DMS 273 (cell line): ENCODE measurements at regions not wholly inside any gene's neighbourhood (a gene's known extent, or its start where the extent isn't known, plus 50 kb on each side); places are given as distances from the start of the nearest gene placed in this dataset.
A peak's percentile ranks its signal among the peaks of the same experiment; 100 is the strongest.
"Not testable (repeated sequence)": the region's sequence is repeated elsewhere in the genome, so short reads cannot be mapped to it uniquely, and the experiment has no call there.

Experiments
- DNase-seq: peaks from one replicate; lab custom pipeline; 2025; ENCODE audit not compliant: unreplicated experiment; lab: John Stamatoyannopoulos, UW

- no peak for DNase-seq
These were observed 301.9 kb upstream of the SGK1 start for GRCh38 chr6:134619789-134620188.

- no peak for DNase-seq
These were observed 301.2 kb upstream of the SGK1 start for GRCh38 chr6:134619077-134619476.

GRCh38 chr6:134614606-134615485 is 296.9 kb upstream of the SGK1 start:
- no peak for DNase-seq

DNA sequence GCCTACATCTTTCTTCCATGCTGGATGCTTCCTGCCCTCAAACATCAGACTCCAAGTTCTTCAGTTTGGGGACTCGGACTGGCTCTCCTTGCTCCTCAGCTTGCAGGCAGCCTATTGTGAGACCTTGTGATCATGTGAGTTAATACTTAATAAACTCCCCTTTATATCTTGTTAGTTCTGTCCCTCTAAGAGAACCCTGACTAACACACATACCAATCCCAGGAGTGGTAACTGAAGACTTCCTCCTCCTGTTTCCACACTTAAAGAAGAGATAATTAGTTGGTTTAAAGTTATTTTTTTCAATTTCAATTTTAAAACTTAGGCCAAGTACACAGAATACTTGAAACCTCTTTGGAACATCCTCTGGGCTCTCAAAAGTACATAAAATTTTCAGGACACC is 294.2 kb upstream of the SGK1 start:
- not testable (repeated sequence) for DNase-seq

GRCh38 chr6:134610411-134610810 is 292.5 kb upstream of the SGK1 start:
- no peak for DNase-seq

DNA sequence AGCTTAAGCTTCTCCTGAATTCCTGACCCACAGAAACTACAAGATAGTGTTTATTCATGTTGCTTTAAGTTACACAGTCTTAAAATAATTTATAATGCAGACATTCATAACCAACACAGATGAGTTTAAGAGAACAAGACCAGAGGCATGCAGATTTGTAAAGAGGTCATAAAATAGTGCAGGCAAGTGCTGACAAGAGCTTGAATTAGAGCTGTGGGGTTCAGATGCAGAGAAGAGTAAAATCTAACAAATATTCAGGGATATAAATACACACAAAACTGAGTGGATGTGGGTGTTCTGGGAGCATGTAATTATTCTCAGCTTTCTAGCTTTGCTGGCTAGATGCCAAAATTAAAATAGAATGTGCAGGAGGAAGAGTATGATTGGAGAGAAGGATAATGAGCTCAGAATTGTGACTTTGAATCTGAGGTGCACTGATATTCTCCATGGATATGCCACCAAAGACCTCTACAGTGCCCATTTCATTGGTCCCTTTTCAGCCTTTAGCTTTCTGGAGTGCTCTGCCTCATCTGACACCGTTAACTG is 291.9 kb upstream of the SGK1 start:
- DNase-seq = peak; percentile 10

GRCh38 chr6:134607411-134607810 is 289.5 kb upstream of the SGK1 start:
- DNase-seq = no peak

GRCh38 chr6:134605034-134605433 is 287.1 kb upstream of the SGK1 start:
- DNase-seq = peak; percentile 28

DNA sequence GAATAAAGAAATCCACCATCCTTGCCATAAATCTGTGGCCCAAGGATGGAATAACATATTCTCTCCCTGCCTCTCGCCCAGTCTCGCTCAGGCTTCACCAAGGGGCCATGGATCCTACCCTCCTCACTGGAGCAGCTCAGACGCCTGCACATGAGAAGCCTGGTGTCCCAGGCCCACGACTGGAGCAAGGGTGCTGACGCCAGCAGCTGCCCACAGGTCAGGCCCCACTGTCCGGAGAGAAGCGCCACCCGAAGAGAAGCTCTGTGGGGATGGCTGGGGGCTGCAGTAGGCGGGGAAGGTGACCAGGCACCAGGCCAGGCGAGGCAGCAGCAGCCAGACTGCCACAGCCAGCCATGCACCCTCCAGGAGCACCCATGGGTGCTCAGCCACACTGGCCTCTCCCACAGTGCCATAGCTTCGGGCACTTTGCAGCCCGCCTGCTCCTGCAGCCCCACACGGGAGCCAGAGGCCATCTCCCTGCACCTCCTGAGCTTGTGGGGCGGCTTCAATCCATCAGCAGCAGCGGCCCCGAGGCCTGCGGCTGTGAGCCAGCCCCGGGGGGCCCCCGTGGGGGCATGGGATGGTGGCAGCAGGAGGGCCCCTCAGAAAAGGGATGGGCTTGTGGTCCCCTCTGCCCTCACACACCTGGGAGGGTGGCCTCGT is 286.2 kb upstream of the SGK1 start:
- DNase-seq = no peak

GRCh38 chr6:134603561-134603960 is 285.6 kb upstream of the SGK1 start:
- DNase-seq = no peak

DNA sequence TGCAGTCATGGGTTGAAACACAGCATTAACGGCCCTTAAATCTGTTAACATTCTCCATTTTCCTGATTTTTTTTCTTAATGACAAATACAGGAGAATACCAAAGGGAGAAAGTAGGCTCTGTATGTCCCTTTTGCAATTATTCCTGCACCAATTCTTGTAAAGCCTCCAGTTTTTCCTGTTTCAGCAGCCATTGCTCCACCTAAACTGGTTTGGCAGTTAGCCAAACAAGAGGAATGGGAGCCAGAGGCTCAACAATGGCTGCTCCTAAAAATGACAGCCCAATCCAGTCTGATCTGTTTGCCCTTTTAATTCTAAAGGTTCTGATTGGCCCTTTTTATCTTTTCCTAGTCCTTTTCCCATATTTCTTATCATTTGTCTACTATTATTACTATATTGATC is 284.2 kb upstream of the SGK1 start:
- no peak for DNase-seq

- DNase-seq = no peak
These were observed 282.8 kb upstream of the SGK1 start for GRCh38 chr6:134600671-134601070.

GRCh38 chr6:134599079-134599478 is 281.2 kb upstream of the SGK1 start:
- DNase-seq = no peak

DNA sequence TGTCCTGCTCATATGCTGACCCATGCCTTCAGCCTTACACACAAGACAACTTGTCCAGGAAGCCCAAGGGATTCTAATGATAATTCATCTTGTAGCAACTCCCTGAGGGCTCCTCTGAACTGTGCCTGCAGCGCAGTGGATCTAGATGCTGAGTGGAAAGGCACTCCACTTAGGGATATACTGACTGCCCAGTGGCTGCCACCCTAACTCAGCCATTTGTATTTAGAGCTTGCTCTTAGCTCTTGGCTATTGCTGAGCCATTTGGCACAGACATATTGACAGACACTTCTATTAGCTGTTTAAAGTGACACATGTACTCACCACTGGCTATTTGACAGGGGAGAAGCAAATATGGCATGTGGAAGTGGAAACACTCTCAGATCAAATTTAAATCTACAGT is 278.3 kb upstream of the SGK1 start:
- DNase-seq = no peak

DNA sequence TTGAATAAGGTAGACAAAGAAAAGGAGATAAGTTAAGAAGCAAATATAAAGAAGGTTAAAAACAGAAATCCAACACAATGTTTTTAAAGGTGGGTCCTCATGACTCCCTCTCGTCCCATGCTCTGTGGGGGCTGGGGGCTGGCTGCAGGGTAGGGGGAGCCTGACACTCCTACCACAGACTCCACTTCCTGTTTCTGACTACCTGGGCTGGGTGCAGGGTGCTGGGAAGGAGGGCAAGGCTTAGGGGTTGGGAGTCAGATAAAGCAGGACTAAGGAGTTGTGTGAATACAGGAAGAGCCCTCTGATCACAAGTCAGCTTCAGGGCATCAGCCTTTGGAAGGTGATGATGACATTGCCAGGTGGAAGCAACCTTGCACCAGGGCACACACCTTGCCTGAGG is 277.0 kb upstream of the SGK1 start:
- DNase-seq = no peak

GRCh38 chr6:134593887-134594286 is 276.0 kb upstream of the SGK1 start:
- no peak for DNase-seq

DNA sequence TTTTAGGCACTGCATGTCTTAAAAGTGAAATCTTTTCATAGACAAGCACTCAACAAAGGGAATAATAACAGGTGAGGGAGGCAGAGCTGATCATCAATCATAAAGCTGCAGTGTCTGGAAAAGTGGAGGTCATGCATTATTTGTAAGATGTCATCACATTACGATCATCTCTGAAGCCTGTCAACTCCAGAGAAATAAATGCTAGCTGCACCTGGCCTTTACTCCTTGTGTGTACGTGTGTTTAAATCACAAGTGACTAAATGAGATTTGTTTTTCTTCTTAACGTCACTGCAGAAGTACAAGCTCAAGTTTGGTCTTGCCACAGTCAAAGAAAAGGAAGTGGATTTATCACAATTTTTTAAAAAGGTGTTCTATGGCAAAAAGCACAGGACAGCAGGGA is 275.5 kb upstream of the SGK1 start:
- no peak for DNase-seq

DNA sequence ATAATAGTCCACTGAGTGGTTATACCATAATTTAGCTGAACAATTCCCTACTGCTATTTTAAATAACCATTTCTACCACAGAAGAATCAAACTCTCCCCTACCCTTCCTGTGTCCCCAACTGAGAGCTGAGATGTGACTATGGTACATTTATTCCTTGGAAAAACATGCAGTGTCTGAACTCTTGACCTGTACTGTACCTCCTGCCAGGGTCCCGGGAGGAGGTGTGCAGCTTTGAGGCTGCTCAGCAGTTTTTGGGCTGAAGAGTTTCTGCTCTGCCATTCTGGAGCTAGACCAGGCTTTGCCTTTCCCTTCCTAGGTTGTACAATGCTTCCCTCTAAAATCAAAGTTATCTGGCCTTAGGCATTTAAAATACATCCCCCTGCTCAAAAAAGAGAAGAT is 275.1 kb upstream of the SGK1 start:
- DNase-seq = no peak

- no peak for DNase-seq
These were observed 272.5 kb upstream of the SGK1 start for GRCh38 chr6:134590449-134590848.

DNA sequence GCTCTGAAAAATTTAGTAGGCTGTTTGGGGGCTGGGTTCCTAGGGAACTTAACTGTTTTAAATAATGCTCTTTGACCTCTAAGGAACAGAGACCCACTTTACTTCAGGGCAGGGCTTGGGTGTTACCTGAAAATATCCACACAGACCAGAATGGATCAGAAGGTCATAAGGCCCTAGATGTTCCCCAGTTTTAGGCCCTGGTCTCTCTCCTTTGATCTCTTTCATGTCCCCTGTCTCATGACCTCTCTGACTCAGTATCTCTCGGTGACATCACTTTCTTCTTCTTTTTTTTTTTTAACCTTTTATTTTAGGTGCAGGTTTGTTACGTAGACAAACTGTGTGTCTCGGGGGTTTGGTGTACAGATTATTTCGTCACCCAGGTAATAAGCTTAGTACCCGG is 272.1 kb upstream of the SGK1 start:
- no peak for DNase-seq

GRCh38 chr6:134589512-134589911 is 271.6 kb upstream of the SGK1 start:
- no peak for DNase-seq

GRCh38 chr6:134588267-134588666 is 270.4 kb upstream of the SGK1 start:
- DNase-seq = no peak
